Activated CD8-positive, alpha-beta T cell treated with anti-CD3 and anti-CD28 coated beads, Interleukin-2, amount 10 ng/mL, durations not matched to agents 7 days and 5 days (primary cell): ENCODE measurements at regions not wholly inside any gene's neighbourhood (a gene's known extent, or its start where the extent isn't known, plus 50 kb on each side); places are given as distances from the start of the nearest gene placed in this dataset.

ENCODE experiments used
- ATAC-seq: fragments of 150-1000 bp; cut with Tn5 transposase; one replicate; pipeline ENCODE4 v1.10.0; 2021; ENCODE audit warnings: moderate library complexity
- CTCF ChIA-PET: fragments of 350-600 bp; sonication (Branson Sonifier 250); formaldehyde crosslinking; loops from one replicate; lab custom pipeline; 2021; ENCODE audit warnings: antibody characterized with exemption; lab: Charles Lee
- POLR2A ChIA-PET: fragments of 350-600 bp; sonication (Branson Sonifier 250); formaldehyde crosslinking; loops from one replicate; lab custom pipeline; 2021; ENCODE audit warnings: antibody characterized with exemption; lab: Charles Lee
- DNase-seq: peaks from one replicate; pipeline ENCODE4 v3.0.0-alpha.2; 2020
- H3K27ac Mint-ChIP-seq: one replicate; pipeline ENCODE4 v1.8.0; 2021; ENCODE audit warnings: mild to moderate bottlenecking, mixed read lengths
- H3K27me3 Mint-ChIP-seq: one replicate; pipeline ENCODE4 v1.8.0; 2021; ENCODE audit warnings: low read depth, mixed read lengths
- H3K36me3 Mint-ChIP-seq: one replicate; pipeline ENCODE4 v1.8.0; 2021; ENCODE audit warnings: low read depth, mixed read lengths
- H3K4me1 Mint-ChIP-seq: one replicate; pipeline ENCODE4 v1.8.0; 2021; ENCODE audit warnings: low read depth, mixed read lengths
- H3K4me3 Mint-ChIP-seq: one replicate; pipeline ENCODE4 v1.8.0; 2021; ENCODE audit warnings: mild to moderate bottlenecking, mixed read lengths
- H3K9me3 Mint-ChIP-seq: one replicate; pipeline ENCODE4 v1.8.0; 2022; ENCODE audit warnings: mixed read lengths; ENCODE audit not compliant: insufficient read depth

- ChIA-PET POLR2A (no interaction called here), CTCF (no interaction called here)
- H3K4me1 Mint-ChIP-seq: no peaks in the 10 kb centered on the region
- no peaks in the 10 kb centered on the region for H3K36me3 Mint-ChIP-seq
- H3K4me3 Mint-ChIP-seq: no peak overlapping the region
- no peaks in the 10 kb centered on the region for H3K27me3 Mint-ChIP-seq
- H3K9me3 Mint-ChIP-seq: no peaks in the 10 kb centered on the region
- no peak for ATAC-seq
- no peak overlapping the region for H3K27ac Mint-ChIP-seq
- DNase-seq: no peak
Observed at GRCh38 chr10:78267598-78267997, 233.9 kb downstream of the RPS24 start.

- Mint-ChIP-seq H3K27me3 (peaks cover 3% of the 10 kb centered on the region), H3K9me3 (no peaks in the 10 kb centered on the region), H3K4me3 (no peak overlapping the region), H3K4me1 (no peaks in the 10 kb centered on the region), H3K27ac (no peak overlapping the region), H3K36me3 (no peaks in the 10 kb centered on the region)
- ATAC-seq: no peak
- ChIA-PET POLR2A (no interaction called here), CTCF (no interaction called here)
- no peak for DNase-seq
Observed at GRCh38 chr10:78269060-78269459, 235.4 kb downstream of the RPS24 start.

- no peak for DNase-seq
- Mint-ChIP-seq H3K4me1 (no peaks in the 10 kb centered on the region), H3K9me3 (no peaks in the 10 kb centered on the region), H3K27me3 (peaks cover 10% of the 10 kb centered on the region), H3K27ac (no peak overlapping the region), H3K4me3 (no peak overlapping the region), H3K36me3 (no peaks in the 10 kb centered on the region)
- POLR2A ChIA-PET: no interaction called here
- CTCF ChIA-PET: no interaction called here
- no peak for ATAC-seq
Observed at GRCh38 chr10:78272329-78272728, 238.7 kb downstream of the RPS24 start.

GRCh38 chr10:78274491-78274890, 240.8 kb downstream of the RPS24 start:
- H3K27ac Mint-ChIP-seq: no peak overlapping the region
- no peak overlapping the region for H3K4me3 Mint-ChIP-seq
- H3K27me3 Mint-ChIP-seq: peaks cover 10% of the 10 kb centered on the region
- no peaks in the 10 kb centered on the region for H3K36me3 Mint-ChIP-seq
- ATAC-seq: no peak
- ChIA-PET CTCF (no interaction called here), POLR2A (interaction anchor here (0.6 kb wide), 1 partner anchor 122 kb away, joined by 4 read pairs; no protein-coding TSS in a partner anchor)
- H3K9me3 Mint-ChIP-seq: no peaks in the 10 kb centered on the region
- no peaks in the 10 kb centered on the region for H3K4me1 Mint-ChIP-seq
- DNase-seq: no peak

GRCh38 chr10:78276139-78276538, 242.5 kb downstream of the RPS24 start:
- ChIA-PET CTCF (no interaction called here), POLR2A (no interaction called here)
- H3K4me3 Mint-ChIP-seq: no peak overlapping the region
- ATAC-seq (no peak), DNase-seq (no peak)
- no peaks in the 10 kb centered on the region for H3K9me3 Mint-ChIP-seq
- no peaks in the 10 kb centered on the region for H3K4me1 Mint-ChIP-seq
- H3K27me3 Mint-ChIP-seq: peaks cover 10% of the 10 kb centered on the region
- no peak overlapping the region for H3K27ac Mint-ChIP-seq
- H3K36me3 Mint-ChIP-seq: no peaks in the 10 kb centered on the region

GRCh38 chr10:78277314-78278057, 243.8 kb downstream of the RPS24 start:
- ATAC-seq (no peak), DNase-seq (no peak)
- Mint-ChIP-seq H3K27me3 (peaks cover 10% of the 10 kb centered on the region), H3K9me3 (no peaks in the 10 kb centered on the region), H3K4me3 (no peak overlapping the region), H3K27ac (no peak overlapping the region), H3K4me1 (no peaks in the 10 kb centered on the region), H3K36me3 (no peaks in the 10 kb centered on the region)
- CTCF ChIA-PET: no interaction called here
- POLR2A ChIA-PET: no interaction called here

- Mint-ChIP-seq H3K4me1 (no peaks in the 10 kb centered on the region), H3K9me3 (no peaks in the 10 kb centered on the region), H3K27me3 (peaks cover 12% of the 10 kb centered on the region), H3K4me3 (no peak overlapping the region), H3K27ac (no peak overlapping the region), H3K36me3 (no peaks in the 10 kb centered on the region)
- ATAC-seq: no peak
- ChIA-PET POLR2A (no interaction called here), CTCF (no interaction called here)
- DNase-seq: no peak
Observed at GRCh38 chr10:78278058-78278404, 244.4 kb downstream of the RPS24 start.

GRCh38 chr10:78279756-78280155, 246.1 kb downstream of the RPS24 start:
- Mint-ChIP-seq H3K4me1 (no peaks in the 10 kb centered on the region), H3K27me3 (peaks cover 5% of the 10 kb centered on the region), H3K9me3 (no peaks in the 10 kb centered on the region), H3K27ac (no peak overlapping the region), H3K36me3 (no peaks in the 10 kb centered on the region), H3K4me3 (no peak overlapping the region)
- DNase-seq (no peak), ATAC-seq (no peak)
- CTCF ChIA-PET: no interaction called here
- POLR2A ChIA-PET: no interaction called here

GRCh38 chr10:78280604-78281003, 246.9 kb downstream of the RPS24 start:
- DNase-seq: no peak
- POLR2A ChIA-PET: no interaction called here
- H3K4me1 Mint-ChIP-seq: no peaks in the 10 kb centered on the region
- CTCF ChIA-PET: no interaction called here
- no peak for ATAC-seq
- no peak overlapping the region for H3K27ac Mint-ChIP-seq
- no peak overlapping the region for H3K4me3 Mint-ChIP-seq
- H3K27me3 Mint-ChIP-seq: peaks cover 2% of the 10 kb centered on the region
- H3K36me3 Mint-ChIP-seq: no peaks in the 10 kb centered on the region
- no peaks in the 10 kb centered on the region for H3K9me3 Mint-ChIP-seq

- H3K36me3 Mint-ChIP-seq: no peaks in the 10 kb centered on the region
- H3K27ac Mint-ChIP-seq: no peak overlapping the region
- no peak for ATAC-seq
- no peak for DNase-seq
- POLR2A ChIA-PET: interaction anchor here (0.5 kb wide), 1 partner anchor 260 kb away, joined by 4 read pairs; no protein-coding TSS in a partner anchor
- CTCF ChIA-PET: no interaction called here
- no peak overlapping the region for H3K4me3 Mint-ChIP-seq
- no peaks in the 10 kb centered on the region for H3K4me1 Mint-ChIP-seq
- peaks cover 2% of the 10 kb centered on the region for H3K27me3 Mint-ChIP-seq
- no peaks in the 10 kb centered on the region for H3K9me3 Mint-ChIP-seq
Observed at GRCh38 chr10:78281627-78282026, 248.0 kb downstream of the RPS24 start.

- Mint-ChIP-seq H3K4me3 (no peak overlapping the region), H3K27me3 (peaks cover 4% of the 10 kb centered on the region), H3K9me3 (no peaks in the 10 kb centered on the region), H3K36me3 (no peaks in the 10 kb centered on the region), H3K4me1 (no peaks in the 10 kb centered on the region), H3K27ac (no peak overlapping the region)
- POLR2A ChIA-PET: no interaction called here
- ATAC-seq (no peak), DNase-seq (no peak)
- CTCF ChIA-PET: no interaction called here
Observed at GRCh38 chr10:78283069-78283682, 249.5 kb downstream of the RPS24 start.

GRCh38 chr10:78284381-78284780, 250.7 kb downstream of the RPS24 start:
- H3K27me3 Mint-ChIP-seq: peaks cover 4% of the 10 kb centered on the region
- ATAC-seq (no peak), DNase-seq (no peak)
- ChIA-PET POLR2A (no interaction called here), CTCF (interaction anchor here (1.2 kb wide), 1 partner anchor 18 kb away, joined by 3 read pairs; no protein-coding TSS in a partner anchor)
- no peaks in the 10 kb centered on the region for H3K36me3 Mint-ChIP-seq
- no peak overlapping the region for H3K27ac Mint-ChIP-seq
- no peaks in the 10 kb centered on the region for H3K9me3 Mint-ChIP-seq
- H3K4me3 Mint-ChIP-seq: no peak overlapping the region
- no peaks in the 10 kb centered on the region for H3K4me1 Mint-ChIP-seq
